Embryonic facial prominence (tissue), 1 donor: ENCODE measurements at regions not wholly inside any gene's neighbourhood (a gene's known extent, or its start where the extent isn't known, plus 50 kb on each side); places are given as distances from the start of the nearest gene placed in this dataset.

Experiments used
- DNase-seq: peaks from one replicate; pipeline ENCODE4 v3.0.0-alpha.2; 2016; ENCODE audit errors: extremely low spot score

GRCh38 chr11:120013325-120014250 is 124.3 kb downstream of the TRIM29 start:
- DNase-seq, result no peak

GRCh38 chr11:120012245-120012644 is 125.7 kb downstream of the TRIM29 start:
- no peak for DNase-seq

GRCh38 chr11:120011836-120012235 is 126.1 kb downstream of the TRIM29 start:
- no peak for DNase-seq

- no peak for DNase-seq
Measured at GRCh38 chr11:120010775-120011174, 127.1 kb downstream of the TRIM29 start.

DNA sequence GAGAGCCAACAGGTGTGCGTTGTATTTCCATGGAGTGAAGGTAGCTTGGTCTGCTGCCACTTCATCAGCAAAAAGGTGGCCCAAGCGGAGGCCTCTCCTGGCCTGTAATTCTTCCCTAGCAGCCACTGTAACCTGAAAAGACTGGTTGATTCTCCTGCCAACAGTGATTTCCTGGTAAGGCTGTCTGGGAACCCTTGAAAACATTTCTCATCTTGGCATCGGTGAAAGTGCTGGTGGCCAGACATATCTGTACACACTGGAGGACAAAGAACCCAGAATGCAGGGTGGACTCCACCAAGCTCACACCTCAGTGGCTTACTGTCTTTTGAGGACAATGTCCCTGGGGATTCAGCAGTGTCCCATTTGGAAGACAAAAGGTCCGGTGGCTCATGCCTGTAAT is 128.0 kb downstream of the TRIM29 start:
- DNase-seq, result no peak

DNA sequence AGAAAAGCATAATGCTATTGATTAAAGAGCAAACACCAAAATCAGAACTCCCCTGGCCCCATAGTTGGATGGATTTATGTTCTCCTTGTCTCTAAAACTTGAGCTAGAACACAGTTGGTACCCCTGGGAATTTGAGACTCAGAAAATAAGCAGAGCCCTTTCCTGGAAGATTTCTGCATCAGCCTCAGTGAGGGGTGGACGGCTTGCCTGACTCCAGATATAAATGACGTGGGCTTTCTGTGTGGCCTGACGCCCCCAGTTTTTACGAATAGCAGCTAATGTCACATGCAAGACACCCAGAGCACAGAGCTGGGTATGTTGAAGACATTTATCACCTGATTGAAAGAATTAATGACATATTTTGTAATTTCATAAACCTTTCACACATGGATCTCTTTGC is 130.8 kb downstream of the TRIM29 start:
- no peak for DNase-seq

DNA sequence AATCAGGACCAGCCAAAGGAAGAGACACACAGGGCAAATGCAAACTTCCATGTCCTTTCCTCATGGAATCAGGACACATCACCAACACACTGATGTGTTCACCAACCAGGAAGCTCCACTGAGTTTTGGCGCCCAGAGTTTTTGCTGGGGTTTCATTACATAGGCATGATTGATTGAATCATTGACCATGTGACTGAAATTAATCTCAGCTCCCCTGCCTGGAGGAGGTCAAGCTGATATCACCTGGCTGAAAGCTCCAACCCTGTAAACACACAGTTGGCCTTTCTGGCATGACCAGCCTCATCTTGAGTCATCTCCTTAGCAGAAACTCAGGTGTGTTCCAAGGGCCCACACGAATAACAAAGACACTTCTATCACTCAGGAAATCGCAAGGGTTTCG is 133.2 kb downstream of the TRIM29 start:
- DNase-seq, result no peak

GRCh38 chr11:120001178-120002090 is 136.5 kb downstream of the TRIM29 start:
- no peak for DNase-seq

- no peak for DNase-seq
Measured at GRCh38 chr11:119999220-119999619, 138.7 kb downstream of the TRIM29 start.

GRCh38 chr11:119996556-119996955 is 141.4 kb downstream of the TRIM29 start:
- no peak for DNase-seq

GRCh38 chr11:119995730-119996491 is 142.0 kb downstream of the TRIM29 start:
- no peak for DNase-seq

- no peak for DNase-seq
Measured at GRCh38 chr11:119993722-119994121, 144.2 kb downstream of the TRIM29 start.

GRCh38 chr11:119992171-119993051 is 145.5 kb downstream of the TRIM29 start:
- no peak for DNase-seq

DNA sequence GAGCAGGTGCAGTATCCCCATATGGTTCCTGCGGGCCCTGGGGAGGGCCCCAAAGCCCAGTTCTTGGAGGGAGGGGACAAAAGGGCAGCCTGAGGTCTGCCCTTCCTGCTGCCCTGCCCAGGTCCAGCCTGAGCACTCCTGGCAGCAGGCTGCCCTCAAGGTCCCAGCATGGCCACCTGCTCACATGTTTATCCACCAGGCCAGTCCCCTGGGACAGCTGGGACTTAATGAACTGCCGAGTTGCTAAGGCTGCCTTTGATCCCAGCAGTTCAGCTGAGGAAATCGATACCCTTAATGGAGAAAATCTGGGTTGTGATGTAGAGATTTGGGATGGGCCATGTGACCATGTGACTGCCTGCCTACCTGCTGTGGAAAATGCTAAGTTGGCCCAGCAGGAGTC is 146.2 kb downstream of the TRIM29 start:
- DNase-seq, result no peak

GRCh38 chr11:119991022-119991404 is 146.9 kb downstream of the TRIM29 start:
- DNase-seq, result no peak

DNA sequence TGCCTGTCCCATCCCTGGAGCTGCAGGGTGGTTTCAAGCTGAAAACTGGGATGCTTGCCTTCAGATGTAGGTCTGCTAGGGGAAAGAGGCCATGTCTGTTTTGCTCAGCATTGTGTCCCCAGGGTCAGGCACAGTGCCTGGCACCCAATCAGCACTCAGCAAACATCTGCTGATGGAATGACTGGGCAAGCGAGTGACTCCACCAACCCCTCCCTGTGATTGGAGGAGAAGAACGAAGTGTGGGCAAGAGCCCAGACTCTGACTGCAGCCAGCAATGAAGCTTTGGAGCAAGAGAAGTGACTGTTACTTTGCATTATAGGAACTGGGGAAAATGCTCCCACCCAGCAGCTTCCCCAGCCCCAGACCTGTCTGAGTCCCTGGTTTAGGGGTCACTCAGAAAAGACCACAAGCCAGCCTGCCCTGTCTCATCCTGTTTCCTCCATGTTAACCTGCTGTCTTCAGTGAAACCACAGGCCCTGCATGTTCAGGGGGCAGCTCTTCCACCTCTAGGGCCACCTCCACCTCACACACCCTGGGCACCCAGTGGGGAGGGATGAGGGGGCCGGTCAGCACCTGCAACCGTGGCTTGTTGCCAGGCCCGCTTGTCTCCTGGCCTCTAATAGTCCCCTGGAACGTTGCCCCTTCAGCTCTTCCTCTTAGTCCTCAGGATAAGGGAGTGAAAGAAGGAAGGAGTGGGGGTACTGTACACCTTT is 147.4 kb downstream of the TRIM29 start:
- DNase-seq, result no peak

- DNase-seq, result no peak
Measured at GRCh38 chr11:119989159-119989821, 148.6 kb downstream of the TRIM29 start.

GRCh38 chr11:119985551-119985950 is 152.4 kb downstream of the TRIM29 start:
- DNase-seq, result no peak

DNA sequence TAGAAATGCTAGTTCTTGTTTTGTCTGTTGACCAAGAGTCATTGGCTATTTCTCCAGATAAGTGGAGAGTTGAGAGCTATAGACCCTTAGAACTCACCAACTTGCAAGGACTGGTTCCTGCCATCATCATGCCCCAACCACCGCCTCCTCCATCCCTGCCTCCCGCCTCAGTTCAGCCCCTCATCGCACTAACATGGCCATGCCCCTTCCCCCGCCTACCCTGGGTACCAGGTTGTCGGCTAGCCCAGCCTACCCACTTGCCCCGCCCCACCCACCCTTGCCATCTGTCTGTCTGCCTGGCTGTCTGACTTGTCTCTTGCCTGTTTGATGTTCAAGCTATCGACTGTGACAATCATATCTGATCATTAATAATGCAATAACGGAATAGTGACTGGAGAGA is 154.1 kb downstream of the TRIM29 start:
- DNase-seq, result no peak
